ENCODE measurements at regions not wholly inside any gene's neighbourhood (a gene's known extent, or its start where the extent isn't known, plus 50 kb on each side); places are given as distances from the start of the nearest gene placed in this dataset.

DNA sequence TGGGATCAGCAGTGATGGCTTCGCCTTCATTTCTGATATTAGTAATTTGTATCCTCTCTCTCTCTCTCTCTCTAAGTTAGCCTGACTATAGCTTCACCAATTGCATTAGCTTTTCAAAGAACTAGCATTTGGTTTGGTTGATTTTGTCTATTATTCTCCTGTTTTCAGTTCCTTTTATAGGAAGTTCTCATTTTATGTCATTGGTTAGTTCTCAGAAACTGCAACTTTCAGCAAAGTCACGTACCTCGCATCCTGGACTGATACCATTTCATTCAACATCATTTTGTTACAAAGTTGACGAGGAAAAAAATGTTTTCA, 450.8 kb downstream of the EIPR1 start:
- Histone ChIP-seq H3K4me1 (no peaks in the 10 kb centered on the region), H3K27me3 (ENCODE audit: insufficient read depth in 3 of 3, low read length in 2 of 3) (no peaks in the 10 kb centered on the region), H3K27ac (no peak overlapping the region), H3K36me3 (ENCODE audit: insufficient read depth in 1 of 2, low read depth in 1 of 2) (no peaks in the 10 kb centered on the region), H3K9me3 (no peaks in the 10 kb centered on the region), H3K4me3 (no peak overlapping the region)
- TF ChIP-seq, protein P1, sequence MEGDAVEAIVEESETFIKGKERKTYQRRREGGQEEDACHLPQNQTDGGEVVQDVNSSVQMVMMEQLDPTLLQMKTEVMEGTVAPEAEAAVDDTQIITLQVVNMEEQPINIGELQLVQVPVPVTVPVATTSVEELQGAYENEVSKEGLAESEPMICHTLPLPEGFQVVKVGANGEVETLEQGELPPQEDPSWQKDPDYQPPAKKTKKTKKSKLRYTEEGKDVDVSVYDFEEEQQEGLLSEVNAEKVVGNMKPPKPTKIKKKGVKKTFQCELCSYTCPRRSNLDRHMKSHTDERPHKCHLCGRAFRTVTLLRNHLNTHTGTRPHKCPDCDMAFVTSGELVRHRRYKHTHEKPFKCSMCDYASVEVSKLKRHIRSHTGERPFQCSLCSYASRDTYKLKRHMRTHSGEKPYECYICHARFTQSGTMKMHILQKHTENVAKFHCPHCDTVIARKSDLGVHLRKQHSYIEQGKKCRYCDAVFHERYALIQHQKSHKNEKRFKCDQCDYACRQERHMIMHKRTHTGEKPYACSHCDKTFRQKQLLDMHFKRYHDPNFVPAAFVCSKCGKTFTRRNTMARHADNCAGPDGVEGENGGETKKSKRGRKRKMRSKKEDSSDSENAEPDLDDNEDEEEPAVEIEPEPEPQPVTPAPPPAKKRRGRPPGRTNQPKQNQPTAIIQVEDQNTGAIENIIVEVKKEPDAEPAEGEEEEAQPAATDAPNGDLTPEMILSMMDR (IDR thresholded peaks at IDR 0.05): no peak
- intact Hi-C loops (cut with DNase I): no loop called here
- WGBS, 3 donors: 68 to 80% (median 69%) methylated on average over 4 of the region's 4 CpGs
- ATAC-seq (no peak), DNase-seq (no peak)

DNA sequence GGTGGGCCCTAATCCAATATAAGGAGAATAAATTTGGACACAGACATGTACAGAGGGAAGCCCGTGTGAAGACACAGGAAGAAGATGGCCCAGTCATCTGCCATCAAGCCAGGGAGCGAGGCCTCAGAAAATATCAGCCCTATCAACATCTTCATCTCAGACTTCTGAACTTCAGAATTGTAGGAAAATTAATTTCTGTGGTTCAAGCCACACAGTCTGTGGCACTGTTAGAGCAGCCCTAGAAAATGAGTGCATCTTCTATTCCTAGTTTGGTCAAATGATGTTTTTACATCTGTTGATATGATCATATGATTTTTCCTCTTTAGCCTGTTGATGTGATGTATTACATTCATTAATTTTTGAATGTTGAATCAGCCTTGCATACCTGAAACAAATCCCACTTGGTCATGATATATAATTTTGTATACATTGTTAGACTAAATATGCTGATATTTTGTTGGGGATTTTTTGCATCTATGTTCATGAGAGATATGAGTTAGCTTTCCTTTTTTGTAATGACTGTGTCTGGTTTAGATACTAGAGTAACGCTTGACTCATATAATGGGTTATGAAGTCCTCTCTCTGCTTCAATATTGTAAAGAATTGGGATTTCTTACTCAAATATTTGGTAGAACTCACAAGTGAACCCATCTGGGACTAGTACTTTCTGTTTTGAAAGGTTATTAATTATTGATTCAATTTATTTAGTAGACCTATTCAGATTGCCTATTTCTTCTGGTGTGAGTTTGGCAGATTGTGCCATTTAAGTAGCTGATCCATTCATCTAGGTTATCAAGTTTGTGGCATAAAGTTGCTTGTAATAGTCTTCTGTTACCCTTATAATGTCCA, 451.4 kb downstream of the EIPR1 start:
- no peak for ATAC-seq

DNA sequence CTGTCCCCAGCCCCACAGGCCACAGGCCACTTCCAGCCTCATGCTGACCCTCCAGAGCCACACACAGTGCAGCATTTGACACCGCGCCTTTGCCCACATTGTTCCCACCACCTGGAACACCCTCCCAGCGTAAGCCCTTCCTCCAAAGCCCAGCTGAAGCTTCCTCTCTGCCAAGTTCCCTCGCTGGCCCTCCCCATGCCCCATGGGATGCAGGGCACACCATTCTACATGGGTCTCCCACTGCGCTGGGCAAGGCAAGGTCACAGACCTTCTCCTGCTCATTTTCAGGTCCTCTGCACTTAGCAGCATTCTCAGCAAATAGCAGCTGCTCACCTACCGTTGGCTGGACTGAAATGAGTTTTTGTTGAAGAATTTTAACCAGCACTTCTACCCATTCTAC, 455.5 kb downstream of the EIPR1 start:
- Histone ChIP-seq H3K27me3 (ENCODE audit: insufficient read depth in 3 of 3, low read length in 2 of 3) (no peaks in the 10 kb centered on the region), H3K9me3 (no peaks in the 10 kb centered on the region), H3K4me1 (no peaks in the 10 kb centered on the region), H3K4me3 (no peak overlapping the region), H3K36me3 (ENCODE audit: insufficient read depth in 1 of 2, low read depth in 1 of 2) (no peaks in the 10 kb centered on the region), H3K27ac (no peak overlapping the region)
- DNase-seq (no peak), ATAC-seq (no peak)
- WGBS, 3 donors: 66 to 73% (median 71%) methylated on average over 6 of the region's 6 CpGs
- intact Hi-C loops (cut with DNase I): no loop called here
- TF ChIP-seq, protein P1 (IDR thresholded peaks at IDR 0.05): no peak

More for the DNA sequence above, 451.4 kb downstream of the EIPR1 start:
- no peak for DNase-seq
- H3K36me3 ChIP-seq (ENCODE audit: insufficient read depth in 1 of 2, low read depth in 1 of 2): no peaks in the 10 kb centered on the region
- H3K4me1 ChIP-seq: no peaks in the 10 kb centered on the region
- WGBS, 3 donors: 81 to 90% (median 86%) methylated on average over 3 of the region's 3 CpGs
- TF ChIP-seq, protein P1 (IDR thresholded peaks at IDR 0.05): no peak
- no peak overlapping the region for H3K27ac ChIP-seq
- H3K9me3 ChIP-seq: no peaks in the 10 kb centered on the region
- intact Hi-C loops (cut with DNase I): no loop called here
- no peak overlapping the region for H3K4me3 ChIP-seq
- no peaks in the 10 kb centered on the region for H3K27me3 ChIP-seq (ENCODE audit: insufficient read depth in 3 of 3, low read length in 2 of 3)

DNA sequence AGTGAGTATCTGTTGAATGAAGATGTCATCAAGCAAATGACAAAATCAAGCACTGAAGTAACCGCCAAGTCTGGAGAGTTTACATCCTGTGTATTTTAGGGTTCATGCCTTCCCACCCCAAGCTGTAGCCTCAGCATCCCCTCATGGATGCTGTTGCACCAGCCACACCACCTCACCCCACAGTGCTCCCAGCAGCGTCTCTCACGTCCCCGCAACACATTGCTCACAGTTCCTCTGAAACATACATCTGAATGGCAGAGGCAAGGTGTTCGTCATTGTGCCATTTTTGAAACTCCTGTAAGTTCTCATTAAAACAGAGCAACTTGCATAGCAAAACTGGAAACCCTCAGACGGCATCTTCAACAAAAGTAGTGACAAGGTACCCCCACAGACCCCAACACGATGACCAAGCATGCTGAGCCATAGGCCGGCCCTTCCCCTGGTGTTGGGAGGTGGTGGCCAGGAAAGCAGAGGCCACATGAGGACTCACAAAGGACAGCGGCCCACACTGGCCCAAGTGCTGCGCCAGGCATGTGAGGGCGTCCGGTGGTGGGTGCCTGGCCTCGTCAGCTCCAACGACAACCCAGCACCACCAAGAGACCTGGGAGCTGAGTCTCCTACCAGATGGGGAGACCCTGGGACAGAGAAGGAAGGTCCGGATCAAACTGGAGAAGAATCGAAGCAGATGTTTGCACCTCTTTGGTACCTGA, 456.5 kb downstream of the EIPR1 start:
- intact Hi-C loops (cut with DNase I): no loop called here
- WGBS, 3 donors: 92 to 96% (median 95%) methylated on average over 16 of the region's 16 CpGs
- Histone ChIP-seq H3K4me1 (no peaks in the 10 kb centered on the region), H3K27me3 (ENCODE audit: insufficient read depth in 3 of 3, low read length in 2 of 3) (no peaks in the 10 kb centered on the region), H3K9me3 (peaks cover 6% of the 10 kb centered on the region), H3K36me3 (ENCODE audit: insufficient read depth in 1 of 2, low read depth in 1 of 2) (no peaks in the 10 kb centered on the region), H3K27ac (no peak overlapping the region), H3K4me3 (no peak overlapping the region)
- DNase-seq (no peak), ATAC-seq (no peak)
- TF ChIP-seq, protein P1 (IDR thresholded peaks at IDR 0.05): no peak
